RPMI7951 (cell line): ENCODE measurements at regions not wholly inside any gene's neighbourhood (a gene's known extent, or its start where the extent isn't known, plus 50 kb on each side); places are given as distances from the start of the nearest gene placed in this dataset.
"Not testable (repeated sequence)": the region's sequence is repeated elsewhere in the genome, so short reads cannot be mapped to it uniquely, and the experiment has no call there.

Experiments
- DNase-seq: peaks from one replicate; pipeline ENCODE4 v3.0.0-alpha.2; 2012; ENCODE audit warnings: low read depth

GRCh38 chr6:3920321-3920720, 71.1 kb downstream of the FAM50B start:
- DNase-seq: no peak

- no peak for DNase-seq
Observed at GRCh38 chr6:3921663-3922062, 72.5 kb downstream of the FAM50B start.

- DNase-seq: not testable (repeated sequence)
Observed at GRCh38 chr6:3922619-3923018, 73.4 kb downstream of the FAM50B start.

GRCh38 chr6:3925223-3926149, 76.3 kb downstream of the FAM50B start:
- peak; percentile 52 for DNase-seq

- peak; percentile 62 for DNase-seq
Observed at GRCh38 chr6:3926150-3926482, 76.9 kb downstream of the FAM50B start.

GRCh38 chr6:3928111-3928510, 78.9 kb downstream of the FAM50B start:
- no peak for DNase-seq

GRCh38 chr6:3929281-3929798, 80.2 kb downstream of the FAM50B start:
- DNase-seq: no peak

GRCh38 chr6:3937438-3937837, 88.3 kb downstream of the FAM50B start:
- no peak for DNase-seq

GRCh38 chr6:3938715-3939367, 89.7 kb downstream of the FAM50B start:
- no peak for DNase-seq

GRCh38 chr6:3939368-3939958, 90.3 kb downstream of the FAM50B start:
- no peak for DNase-seq

GRCh38 chr6:3939964-3940363, 90.8 kb downstream of the FAM50B start:
- no peak for DNase-seq

GRCh38 chr6:3940703-3941102, 91.5 kb downstream of the FAM50B start:
- DNase-seq: no peak

- DNase-seq: no peak
Observed at GRCh38 chr6:3943331-3943765, 94.2 kb downstream of the FAM50B start.

- DNase-seq: no peak
Observed at GRCh38 chr6:3944246-3944645, 95.1 kb downstream of the FAM50B start.

GRCh38 chr6:3946778-3947177, 97.6 kb downstream of the FAM50B start:
- no peak for DNase-seq

GRCh38 chr6:3948866-3949265, 99.7 kb downstream of the FAM50B start:
- no peak for DNase-seq

- no peak for DNase-seq
Observed at GRCh38 chr6:3949521-3949920, 100.3 kb downstream of the FAM50B start.

GRCh38 chr6:3956054-3956453, 106.9 kb downstream of the FAM50B start:
- peak; percentile 13 for DNase-seq

- DNase-seq: no peak
Observed at GRCh38 chr6:3957321-3957720, 108.1 kb downstream of the FAM50B start.

- DNase-seq: no peak
Observed at GRCh38 chr6:3958255-3958654, 109.1 kb downstream of the FAM50B start.

- DNase-seq: no peak
Observed at GRCh38 chr6:3959385-3959784, 110.2 kb downstream of the FAM50B start.

GRCh38 chr6:3960754-3961361, 111.7 kb downstream of the FAM50B start:
- DNase-seq: no peak
